G401 (cell line): ENCODE measurements at regions not wholly inside any gene's neighbourhood (a gene's known extent, or its start where the extent isn't known, plus 50 kb on each side); places are given as distances from the start of the nearest gene placed in this dataset.

Experiments used
- DNase-seq: peaks from one replicate; pipeline ENCODE4 v3.0.0-alpha.2; 2015; ENCODE audit warnings: low spot score
- in situ Hi-C: cut with HindIII; loops from 2 replicates; pipeline ENCODE4 v1.10.0; 2016; ENCODE audit warnings: low sequenced_read_pairs, mixed read lengths

GRCh38 chr4:100970414-100970813 lies 376.9 kb downstream of the PPP3CA start:
- DNase-seq: no peak
- in situ Hi-C loops: no loop called here

- in situ Hi-C loops: no loop called here
- no peak for DNase-seq
Observed at GRCh38 chr4:100969925-100970324, 377.4 kb downstream of the PPP3CA start.

GRCh38 chr4:100968046-100968445 lies 379.3 kb downstream of the PPP3CA start:
- in situ Hi-C loops: no loop called here
- no peak for DNase-seq

GRCh38 chr4:100963627-100964026 lies 383.7 kb downstream of the PPP3CA start:
- in situ Hi-C loops: no loop called here
- no peak for DNase-seq

GRCh38 chr4:100962698-100963097 lies 384.6 kb downstream of the PPP3CA start:
- no peak for DNase-seq
- in situ Hi-C loops: no loop called here

- in situ Hi-C loops: no loop called here
- no peak for DNase-seq
Observed at GRCh38 chr4:100960232-100960631, 387.1 kb downstream of the PPP3CA start.

GRCh38 chr4:100954046-100954445 lies 393.3 kb downstream of the PPP3CA start:
- in situ Hi-C loops: no loop called here
- DNase-seq: no peak

- DNase-seq: no peak
Observed at GRCh38 chr4:100953616-100954015, 393.7 kb downstream of the PPP3CA start.

GRCh38 chr4:100952590-100952989 lies 394.7 kb downstream of the PPP3CA start:
- no peak for DNase-seq
- in situ Hi-C loops: no loop called here

More at GRCh38 chr4:100953616-100954015, 393.7 kb downstream of the PPP3CA start:
- in situ Hi-C loops: no loop called here

- in situ Hi-C loops: no loop called here
- DNase-seq: no peak
Observed at GRCh38 chr4:100949350-100949935, 397.9 kb downstream of the PPP3CA start.

- in situ Hi-C loops: no loop called here
- DNase-seq: no peak
Observed at GRCh38 chr4:100948911-100949310, 398.4 kb downstream of the PPP3CA start.

- DNase-seq: no peak
- in situ Hi-C loops: no loop called here
Observed at GRCh38 chr4:100945789-100946188, 401.5 kb downstream of the PPP3CA start.

- DNase-seq: no peak
- in situ Hi-C loops: no loop called here
Observed at GRCh38 chr4:100938698-100939097, 408.6 kb downstream of the PPP3CA start.

GRCh38 chr4:100936661-100937375 lies 410.5 kb downstream of the PPP3CA start:
- in situ Hi-C loops: no loop called here
- DNase-seq: peak; percentile 80

GRCh38 chr4:100935090-100935489 lies 412.2 kb downstream of the PPP3CA start:
- DNase-seq: no peak
- in situ Hi-C loops: no loop called here

- peak; percentile 38 for DNase-seq
- in situ Hi-C loops: no loop called here
Observed at GRCh38 chr4:100933628-100934027, 413.7 kb downstream of the PPP3CA start.

- in situ Hi-C loops: no loop called here
- no peak for DNase-seq
Observed at GRCh38 chr4:100929758-100930157, 411.9 kb upstream of the EMCN start.

GRCh38 chr4:100929135-100929534 lies 411.3 kb upstream of the EMCN start:
- in situ Hi-C loops: no loop called here

GRCh38 chr4:100926039-100926717 lies 408.4 kb upstream of the EMCN start:
- DNase-seq: no peak
- in situ Hi-C loops: no loop called here

More at GRCh38 chr4:100929135-100929534, 411.3 kb upstream of the EMCN start:
- peak; percentile 85 for DNase-seq

GRCh38 chr4:100913685-100914084 lies 395.9 kb upstream of the EMCN start:
- in situ Hi-C loops: no loop called here
- DNase-seq: no peak
